H54 (cell line): ENCODE measurements at regions not wholly inside any gene's neighbourhood (a gene's known extent, or its start where the extent isn't known, plus 50 kb on each side); places are given as distances from the start of the nearest gene placed in this dataset.

Experiments used
- DNase-seq: peaks from one replicate; pipeline ENCODE4 v3.0.0; 2011; ENCODE audit warnings: low spot score, mixed read lengths; ENCODE audit not compliant: insufficient read length
- FAIRE-seq: peaks from 3 replicates; lab custom pipeline; 2011; peaks lifted over from hg19 to GRCh38; lab: Jason Lieb, UNC
- POLR2A ChIP-seq: IDR thresholded peaks from 2 replicates; pipeline ENCODE4 v1.6.1; 2011; ENCODE audit warnings: low read depth, mild to moderate bottlenecking, low read length

DNA sequence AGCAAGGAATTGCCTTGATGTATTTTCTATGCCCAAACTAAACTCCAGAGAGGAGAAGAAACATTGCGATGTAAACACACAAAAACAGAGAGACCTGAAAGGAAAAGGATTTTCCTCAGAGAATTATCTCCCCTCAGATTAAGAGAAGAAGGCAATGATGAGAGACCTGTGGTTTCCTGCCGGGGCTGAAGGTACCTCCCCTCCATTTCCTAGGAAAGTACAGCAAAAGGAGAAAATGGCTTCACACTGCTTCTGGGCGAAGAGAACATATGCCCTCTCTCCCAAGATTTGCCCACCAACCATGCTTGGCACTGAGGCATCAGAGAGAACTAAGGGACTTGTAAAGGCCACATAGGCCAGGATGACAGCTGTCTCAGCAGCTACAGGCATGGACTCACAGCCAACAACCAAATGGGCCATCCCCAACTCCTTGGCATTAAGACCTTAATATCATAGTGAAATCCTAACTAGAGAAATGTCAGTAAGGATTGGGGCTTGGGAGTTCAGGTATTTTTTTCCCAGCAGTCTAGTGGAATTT is 523.0 kb downstream of the PTPRC start:
- no peak for FAIRE-seq
- no peak for TF ChIP-seq POLR2A

GRCh38 chr1:199163267-199163666 is 524.4 kb downstream of the PTPRC start:
- no peak for DNase-seq
- no peak for TF ChIP-seq POLR2A
- FAIRE-seq, result no peak

More for the DNA sequence above, 523.0 kb downstream of the PTPRC start:
- no peak for DNase-seq

DNA sequence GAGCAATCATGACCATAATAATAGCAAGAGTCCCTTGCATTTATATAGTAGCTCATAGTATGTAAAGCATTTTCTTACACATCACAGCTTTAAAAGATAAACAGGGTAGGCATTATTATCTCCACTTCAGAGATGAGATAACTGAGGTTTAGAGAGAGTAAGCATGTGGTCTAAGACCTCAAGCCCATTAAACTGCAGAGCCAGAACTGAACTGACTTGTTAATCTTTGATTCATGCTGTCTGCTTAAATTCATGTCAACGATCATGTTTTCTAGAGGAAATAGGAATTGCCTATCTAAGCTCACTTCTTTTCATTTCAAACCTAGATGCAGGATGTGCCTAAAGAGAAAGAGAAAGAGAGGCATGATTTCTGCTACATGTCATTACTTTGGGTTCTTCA is 524.8 kb downstream of the PTPRC start:
- no peak for FAIRE-seq
- no peak for TF ChIP-seq POLR2A

GRCh38 chr1:199167460-199167859 is 528.6 kb downstream of the PTPRC start:
- FAIRE-seq, result no peak
- no peak for DNase-seq
- no peak for TF ChIP-seq POLR2A

More for the DNA sequence above, 524.8 kb downstream of the PTPRC start:
- no peak for DNase-seq

DNA sequence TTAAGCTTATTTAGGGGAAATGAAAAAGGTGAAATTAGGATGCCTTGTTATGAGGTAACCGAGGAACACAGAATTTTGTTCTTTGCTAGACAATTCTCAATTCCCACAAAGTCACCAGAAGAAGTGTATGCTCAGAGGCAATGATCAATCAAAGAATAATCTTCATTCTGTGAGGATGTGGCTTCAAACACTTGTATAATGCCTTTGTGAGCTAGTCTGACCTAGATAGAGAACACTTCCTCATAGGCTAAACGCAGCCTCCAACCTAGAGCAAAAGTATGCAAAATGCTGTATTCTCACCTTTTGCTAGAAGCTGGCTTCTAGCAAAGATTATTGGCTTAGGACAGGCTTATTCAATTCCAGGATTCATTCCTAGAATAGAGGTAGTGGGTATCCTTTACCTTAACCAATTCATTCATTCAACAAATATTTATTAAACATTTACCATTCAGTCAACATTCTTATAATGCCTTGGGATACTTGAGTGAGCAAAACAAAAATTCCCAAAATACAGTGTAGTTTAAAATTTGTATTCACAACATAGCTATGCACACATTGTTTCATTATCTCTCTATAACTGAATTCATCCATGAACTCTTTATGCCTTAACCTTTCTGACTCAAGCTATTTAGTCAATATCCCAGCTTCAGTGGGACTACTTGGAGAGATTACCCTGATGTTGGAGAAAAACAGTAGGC is 530.2 kb downstream of the PTPRC start:
- FAIRE-seq, result no peak

GRCh38 chr1:199170711-199171110 is 531.9 kb downstream of the PTPRC start:
- TF ChIP-seq POLR2A, result no peak
- no peak for FAIRE-seq

More for the DNA sequence above, 530.2 kb downstream of the PTPRC start:
- DNase-seq, result no peak
- no peak for TF ChIP-seq POLR2A

DNA sequence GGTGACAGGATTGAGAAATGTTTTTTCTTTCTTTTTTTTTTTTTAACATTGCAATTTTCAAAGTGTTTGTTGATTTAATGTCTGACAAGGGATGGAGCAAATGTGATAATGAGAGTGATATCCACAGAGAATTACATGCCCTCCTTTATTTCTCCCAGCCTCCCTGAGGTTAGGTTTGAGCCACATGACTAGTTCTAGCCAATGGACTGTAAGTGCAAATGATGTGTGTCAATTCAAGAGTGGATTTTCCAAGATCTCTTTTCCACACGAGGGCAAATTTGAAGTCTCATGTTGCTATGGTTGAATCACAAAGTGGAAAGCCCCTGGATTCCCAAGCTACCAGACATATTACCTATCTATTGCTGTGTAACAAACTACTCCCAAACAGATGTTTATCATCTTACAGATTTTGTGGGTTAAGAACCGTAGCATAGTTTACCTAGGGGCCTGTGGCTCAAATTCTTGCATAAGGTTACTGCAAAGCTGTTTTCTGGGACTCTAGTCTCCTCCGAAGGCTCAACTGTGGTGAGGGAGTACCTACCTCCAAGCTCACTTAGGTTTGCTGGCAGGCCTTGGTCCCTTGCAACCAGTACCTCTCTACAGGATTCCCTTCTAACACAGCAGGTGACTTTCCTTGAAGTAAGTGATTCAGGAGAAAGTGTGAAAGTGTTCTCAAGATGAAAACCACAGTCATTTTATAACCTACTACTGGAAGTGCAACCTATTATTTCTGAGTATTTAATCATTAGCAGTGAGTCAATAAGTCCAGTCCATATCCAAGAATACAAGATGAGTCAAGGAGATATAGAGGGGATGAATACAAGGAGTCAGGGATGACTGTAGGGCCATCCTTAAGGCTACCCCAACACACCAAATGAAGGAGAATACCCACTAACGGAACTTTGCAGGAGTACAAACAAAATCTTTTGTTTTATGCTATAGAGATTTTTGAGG is 533.6 kb downstream of the PTPRC start:
- FAIRE-seq (no peak), DNase-seq (no peak)
- no peak for TF ChIP-seq POLR2A

More at GRCh38 chr1:199170711-199171110, 531.9 kb downstream of the PTPRC start:
- DNase-seq, result no peak

- no peak for FAIRE-seq
Measured at GRCh38 chr1:199173356-199173755, 534.5 kb downstream of the PTPRC start.

DNA sequence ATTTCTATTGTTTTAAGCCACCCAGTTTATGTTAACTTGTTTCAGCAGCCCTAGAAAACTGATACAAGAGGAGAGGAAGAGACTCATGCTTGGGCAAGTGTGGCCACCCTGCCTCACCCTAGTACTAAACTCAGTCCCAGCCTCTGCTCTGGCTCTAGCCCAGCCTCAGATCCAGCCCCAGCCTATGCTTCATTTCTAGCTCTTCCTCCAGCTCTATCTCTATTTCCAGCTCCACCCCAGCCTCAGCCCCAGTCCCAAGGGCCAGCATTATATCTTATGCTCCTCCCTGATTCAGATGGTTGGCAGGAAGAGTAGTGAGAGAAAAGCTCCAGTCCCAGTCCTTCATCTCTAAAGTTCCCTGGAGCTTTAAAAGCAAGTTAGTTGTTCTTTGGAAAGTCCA is 535.5 kb downstream of the PTPRC start:
- DNase-seq (no peak), FAIRE-seq (no peak)
- TF ChIP-seq POLR2A, result no peak

More at GRCh38 chr1:199173356-199173755, 534.5 kb downstream of the PTPRC start:
- no peak for TF ChIP-seq POLR2A
- no peak for DNase-seq

DNA sequence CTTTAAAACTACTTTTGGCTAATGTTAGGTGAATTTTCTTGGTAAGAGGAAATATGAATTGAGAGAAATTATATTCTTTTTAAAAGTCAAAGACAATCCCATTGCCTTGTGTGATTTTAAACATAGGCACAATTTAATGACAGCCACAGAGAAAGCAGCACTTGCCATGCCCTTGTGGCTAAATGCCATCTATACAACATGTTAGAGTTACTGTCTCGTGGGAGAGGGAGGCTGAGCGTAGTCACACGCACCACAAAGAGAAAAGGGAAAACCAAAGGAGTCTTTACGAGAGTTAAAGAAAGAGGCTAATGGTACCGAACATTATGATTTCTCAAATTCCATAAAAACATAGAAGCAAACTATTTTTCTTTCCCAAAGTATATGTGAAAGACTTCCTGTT is 537.9 kb downstream of the PTPRC start:
- TF ChIP-seq POLR2A, result no peak
- FAIRE-seq, result no peak
- DNase-seq, result no peak

DNA sequence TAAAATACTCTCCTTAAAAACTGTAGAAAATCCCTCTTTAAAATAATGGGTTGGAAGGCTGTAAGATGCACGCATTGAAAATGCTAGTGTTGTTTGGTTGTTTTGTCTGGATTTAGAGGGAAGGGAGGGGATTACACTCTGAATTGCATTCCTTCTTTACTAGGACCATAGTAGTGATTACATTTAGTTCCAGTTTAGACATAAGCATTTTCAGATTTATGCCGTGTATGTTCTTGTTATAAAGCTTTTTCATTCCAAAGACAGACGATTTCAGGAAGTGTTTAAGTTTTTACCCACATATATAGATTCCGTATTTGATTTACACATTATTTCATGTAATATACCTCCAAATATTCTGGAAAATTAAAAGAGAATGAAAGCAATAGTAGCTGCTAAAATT is 538.4 kb downstream of the PTPRC start:
- DNase-seq (no peak), FAIRE-seq (no peak)
- no peak for TF ChIP-seq POLR2A

DNA sequence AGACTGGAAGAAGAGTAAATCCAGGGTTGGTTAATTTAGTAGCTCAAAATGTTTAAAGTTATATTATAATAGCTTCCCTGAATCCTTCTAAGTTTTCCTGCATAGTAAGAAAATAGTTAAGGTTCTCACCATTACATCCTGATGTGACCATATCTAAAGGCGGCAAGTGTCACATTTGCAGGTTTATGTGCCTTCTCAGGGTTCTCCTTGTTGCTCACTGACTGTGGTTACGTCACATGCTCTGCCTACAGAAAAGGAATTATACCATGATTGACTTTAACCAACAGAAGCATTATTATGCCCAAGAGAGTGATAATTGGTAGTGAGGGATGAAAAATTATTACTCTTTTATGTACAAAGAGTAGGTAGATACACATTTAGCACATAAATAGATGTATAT is 539.8 kb downstream of the PTPRC start:
- TF ChIP-seq POLR2A, result no peak
- DNase-seq (no peak), FAIRE-seq (no peak)

DNA sequence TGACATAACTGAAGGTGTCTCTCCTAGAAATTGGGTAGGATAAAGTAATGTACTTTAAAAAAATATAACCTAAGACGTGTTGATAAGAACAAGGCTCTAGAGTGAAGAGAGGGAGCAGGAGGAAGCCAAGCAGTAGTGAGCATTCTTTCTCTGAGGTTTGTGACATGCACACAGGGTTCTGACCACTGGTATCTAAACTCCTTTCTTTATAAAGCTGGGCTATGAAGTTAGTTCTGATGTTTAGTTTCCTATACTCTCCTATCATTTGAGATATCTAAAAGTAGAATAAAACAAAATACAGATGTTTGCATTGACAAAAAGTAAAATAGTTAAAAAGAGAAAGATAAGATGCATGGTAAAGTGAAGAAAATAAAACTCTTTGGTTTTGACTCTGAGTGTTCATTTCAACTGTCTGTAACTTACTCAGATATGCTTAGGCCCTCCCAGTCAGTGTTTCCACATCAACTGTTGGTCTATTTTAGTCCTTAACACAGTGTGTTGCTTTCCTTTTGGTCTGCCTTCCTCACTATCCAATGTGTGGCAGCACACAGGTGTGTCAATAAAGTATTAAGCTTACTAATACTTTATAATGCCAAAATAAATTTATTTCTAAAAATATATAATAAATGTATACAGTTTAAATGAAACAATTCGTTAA is 543.5 kb downstream of the PTPRC start:
- TF ChIP-seq POLR2A, result no peak
- FAIRE-seq (no peak), DNase-seq (no peak)

DNA sequence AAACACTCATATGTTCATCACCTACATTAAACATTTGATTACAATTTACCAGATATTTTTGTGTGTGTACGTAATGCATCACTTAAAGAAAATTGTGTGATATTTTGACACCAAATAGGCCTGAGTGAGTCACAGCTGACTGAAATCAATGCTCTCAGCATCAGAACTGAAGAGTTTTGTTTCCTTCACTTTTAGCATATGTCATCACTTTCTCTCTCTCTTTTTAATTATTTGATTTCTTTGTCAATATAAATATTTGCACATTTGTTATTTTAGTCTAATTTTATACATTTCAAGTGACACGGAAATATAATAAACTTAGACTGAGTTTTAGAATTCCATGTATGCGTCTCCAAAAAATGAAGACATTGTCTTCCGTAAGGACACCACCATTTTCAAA is 545.3 kb downstream of the PTPRC start:
- FAIRE-seq, result no peak

More for the DNA sequence above, 545.3 kb downstream of the PTPRC start:
- DNase-seq, result no peak
- TF ChIP-seq POLR2A, result no peak
